HG03378 (cell line): ENCODE measurements at regions not wholly inside any gene's neighbourhood (a gene's known extent, or its start where the extent isn't known, plus 50 kb on each side); places are given as distances from the start of the nearest gene placed in this dataset.
A peak's percentile ranks its signal among the peaks of the same experiment; 100 is the strongest.
"Not testable (repeated sequence)": the region's sequence is repeated elsewhere in the genome, so short reads cannot be mapped to it uniquely, and the experiment has no call there.

Source experiments
- ATAC-seq: cut with Tn5 transposase; IDR thresholded peaks from one replicate; pipeline ENCODE4 v1.9.1; 2021; ENCODE audit warnings: mild to moderate bottlenecking, moderate library complexity; ENCODE audit not compliant: unreplicated experiment

DNA sequence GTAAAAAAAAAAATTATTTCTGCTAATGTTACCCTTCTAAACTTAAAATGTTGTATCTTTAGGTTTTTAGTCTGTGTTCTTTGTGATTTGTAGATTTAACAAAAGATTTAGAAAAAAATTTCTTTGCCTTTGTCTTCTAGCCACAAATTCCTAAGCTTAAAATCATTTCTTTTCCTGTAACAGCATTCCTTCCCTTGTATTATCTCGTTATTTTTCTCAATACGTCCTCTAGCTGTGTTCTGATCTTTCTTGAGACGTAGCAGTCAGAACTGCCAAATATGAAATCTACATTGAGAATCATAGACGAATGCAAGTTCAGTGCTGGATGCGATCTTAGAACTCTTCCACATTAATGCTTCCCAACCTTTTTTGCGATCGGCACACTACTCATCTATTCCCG, 283.1 kb downstream of the UTRN start:
- no peak for ATAC-seq

DNA sequence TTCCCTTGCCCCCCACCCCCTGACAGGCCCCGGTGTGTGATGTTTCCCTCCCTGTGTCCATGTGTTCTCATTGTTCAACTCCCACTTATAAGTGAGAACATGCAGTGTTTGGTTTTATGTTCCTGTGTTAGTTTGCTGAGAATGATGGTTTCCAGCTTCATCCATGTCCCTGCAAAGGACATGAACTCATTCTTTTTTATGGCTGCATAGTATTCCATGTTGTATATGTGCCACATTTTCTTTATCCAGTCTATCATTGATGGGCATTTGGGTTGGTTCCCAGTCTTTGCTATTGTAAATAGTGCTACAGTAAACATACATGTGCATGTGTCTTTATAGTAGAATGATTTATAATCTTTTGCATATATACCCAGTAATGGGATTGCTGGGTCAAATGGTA, 287.4 kb downstream of the UTRN start:
- not testable (repeated sequence) for ATAC-seq

DNA sequence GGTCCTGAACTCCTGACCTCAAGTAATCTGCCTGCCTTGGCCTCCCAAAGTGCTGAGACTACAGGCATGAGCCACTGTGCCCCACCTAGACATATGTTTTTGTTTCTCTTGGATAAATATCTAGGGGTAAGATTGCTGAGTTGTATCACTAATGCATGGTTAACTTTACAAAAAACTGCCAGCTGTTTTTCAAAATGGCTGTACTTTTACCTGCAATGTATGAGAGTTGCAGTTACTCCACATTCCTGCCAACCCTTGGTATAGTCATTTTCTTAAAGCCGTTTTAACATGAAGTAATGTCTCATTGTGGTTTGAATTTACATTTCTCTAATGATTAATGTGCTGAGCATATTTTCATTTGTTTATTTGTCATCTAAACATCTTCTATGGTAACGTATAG, 289.7 kb downstream of the UTRN start:
- ATAC-seq: no peak

DNA sequence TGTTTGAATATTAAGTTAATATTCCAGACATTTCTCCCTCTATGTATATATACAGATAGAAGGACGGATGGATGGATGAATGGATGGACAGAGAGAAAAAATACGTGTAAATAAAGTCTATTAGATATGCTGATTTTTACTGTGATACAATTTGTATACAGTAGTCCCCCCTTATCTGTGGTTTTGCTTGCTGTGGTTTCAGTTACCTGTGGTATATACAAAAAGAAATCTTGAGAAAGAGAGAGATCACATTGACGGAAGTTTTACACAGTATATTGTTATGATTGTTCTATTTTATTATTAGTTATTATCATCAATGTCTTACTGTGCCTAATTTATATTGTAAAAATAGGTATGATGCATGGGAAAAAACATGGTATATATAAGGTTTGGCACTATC, 290.2 kb downstream of the UTRN start:
- ATAC-seq: no peak

DNA sequence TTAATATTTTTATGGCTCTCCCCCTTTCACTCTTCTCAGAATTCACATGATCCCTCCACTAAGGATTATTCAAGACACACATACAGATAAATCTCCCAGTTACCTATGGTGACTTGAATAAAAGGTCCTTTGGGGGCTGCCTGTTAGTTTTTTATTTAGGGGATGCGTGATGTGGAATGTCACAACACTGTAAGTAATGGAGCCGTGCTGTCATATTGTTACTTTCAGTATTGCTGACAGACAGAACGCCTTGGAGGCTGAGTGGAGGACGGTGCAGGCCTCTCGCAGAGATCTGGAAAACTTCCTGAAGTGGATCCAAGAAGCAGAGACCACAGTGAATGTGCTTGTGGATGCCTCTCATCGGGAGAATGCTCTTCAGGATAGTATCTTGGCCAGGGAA, 291.7 kb downstream of the UTRN start:
- no peak for ATAC-seq

DNA sequence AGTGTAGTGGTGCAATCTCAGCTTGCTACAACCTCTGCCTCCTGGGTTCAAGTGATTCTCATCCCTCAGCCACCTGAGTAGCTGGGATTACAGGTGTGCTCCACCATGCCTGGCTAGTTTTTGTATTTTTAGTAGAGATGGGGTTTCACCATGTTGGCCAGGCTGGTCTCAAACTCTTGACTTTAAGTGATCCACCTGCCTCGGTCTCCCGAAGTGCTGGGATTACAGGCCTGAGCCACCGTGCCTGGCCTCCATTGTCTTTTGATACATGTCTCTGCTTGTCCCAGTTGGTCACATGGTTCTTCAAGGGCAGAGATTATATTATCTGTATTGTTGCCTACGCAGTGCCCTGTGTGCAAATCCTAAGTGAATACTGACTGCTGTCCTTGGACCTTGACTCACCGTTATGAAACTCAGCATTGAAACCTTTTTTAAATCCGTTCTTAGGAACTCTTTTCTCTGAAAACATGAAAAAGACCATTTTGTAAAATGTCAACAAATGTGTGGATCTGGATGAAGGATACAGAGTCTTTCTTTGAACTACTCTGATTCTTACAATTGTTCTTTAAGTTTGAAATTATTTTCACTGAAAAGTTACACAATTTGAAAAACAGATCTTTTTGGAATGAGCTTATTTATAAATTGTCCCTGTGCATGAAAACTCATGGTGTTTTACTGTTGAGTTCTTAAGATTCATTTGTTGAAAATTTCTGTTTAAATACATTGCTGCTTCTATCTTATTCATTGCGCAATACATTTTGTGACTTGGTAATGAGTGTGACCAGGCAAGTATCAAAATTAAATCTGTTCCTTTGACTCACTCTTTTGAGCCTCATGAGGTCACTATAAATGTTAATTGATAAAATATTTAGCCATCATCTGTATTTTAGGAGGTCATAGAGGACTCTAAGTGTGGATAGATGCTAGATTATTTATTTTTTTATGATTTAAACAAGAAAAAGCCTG, 293.5 kb downstream of the UTRN start:
- no peak for ATAC-seq

DNA sequence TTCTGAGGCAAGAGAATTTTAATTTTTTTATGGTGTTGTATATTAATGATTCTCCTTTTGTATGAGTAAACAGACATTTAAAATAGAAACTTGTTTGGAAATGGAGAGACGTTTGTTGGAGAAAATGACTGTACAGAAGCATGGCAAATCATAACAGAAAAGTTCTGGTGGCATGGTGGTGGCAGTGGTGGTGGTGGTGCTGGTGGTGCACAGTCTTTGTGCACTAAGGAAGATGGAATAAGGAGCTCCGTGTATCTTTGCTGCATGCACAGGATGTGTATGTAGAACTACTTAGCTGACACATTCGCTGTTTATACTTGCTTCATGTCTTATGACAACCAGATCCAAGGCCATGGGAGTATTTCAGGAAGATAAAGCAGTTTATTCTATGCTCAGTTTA, 294.9 kb downstream of the UTRN start:
- no peak for ATAC-seq

DNA sequence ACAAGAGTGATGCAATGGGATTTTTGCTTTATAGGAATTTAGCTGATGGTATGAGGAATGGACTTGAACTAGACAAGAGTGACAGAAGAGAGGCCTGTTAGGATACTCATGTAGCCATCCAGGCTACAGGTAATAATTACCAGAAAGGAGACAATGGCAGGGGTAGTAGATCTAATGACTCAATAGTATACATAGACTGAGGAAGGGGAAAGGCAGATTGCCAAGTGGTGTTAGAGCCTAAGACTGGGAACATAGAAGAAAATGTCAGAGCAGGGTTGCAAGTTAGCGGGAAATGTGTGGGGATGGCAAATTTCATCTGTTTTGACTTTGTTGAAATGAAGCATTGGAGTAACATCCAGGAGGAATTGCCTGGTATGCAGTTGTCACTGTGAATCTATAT, 295.6 kb downstream of the UTRN start:
- ATAC-seq: no peak

DNA sequence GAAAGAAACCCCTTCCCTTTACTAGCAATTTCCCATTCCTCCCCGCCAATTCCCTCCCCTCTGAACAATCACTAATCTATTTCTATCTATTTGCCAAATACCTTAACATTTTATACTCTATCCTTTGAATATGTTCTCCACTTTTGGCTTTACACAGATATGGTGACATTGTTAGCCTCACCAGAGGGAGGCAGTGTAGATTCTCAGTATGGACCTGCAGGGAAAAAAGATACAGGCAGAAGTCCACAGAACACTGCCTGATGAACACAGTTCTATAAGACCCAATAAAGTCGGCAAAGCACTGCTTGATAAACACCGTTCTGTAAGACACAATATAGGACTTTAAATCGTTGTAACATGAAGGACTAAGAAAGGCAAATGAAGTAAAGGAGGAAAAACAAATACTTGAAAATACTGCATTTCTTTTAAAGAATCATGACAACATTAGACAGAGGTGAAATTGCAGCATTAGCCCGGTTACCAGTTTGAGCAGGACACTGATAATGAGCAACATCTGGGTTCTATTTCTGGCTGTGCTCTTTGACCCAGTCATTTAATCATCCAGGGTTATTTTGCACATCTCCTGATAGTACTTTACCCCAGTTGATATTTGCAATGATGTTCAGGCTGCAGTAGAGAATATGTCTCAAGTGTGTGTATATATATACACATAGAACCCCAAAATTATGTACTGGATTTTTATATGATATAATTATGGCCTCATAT, 296.8 kb downstream of the UTRN start:
- no peak for ATAC-seq

DNA sequence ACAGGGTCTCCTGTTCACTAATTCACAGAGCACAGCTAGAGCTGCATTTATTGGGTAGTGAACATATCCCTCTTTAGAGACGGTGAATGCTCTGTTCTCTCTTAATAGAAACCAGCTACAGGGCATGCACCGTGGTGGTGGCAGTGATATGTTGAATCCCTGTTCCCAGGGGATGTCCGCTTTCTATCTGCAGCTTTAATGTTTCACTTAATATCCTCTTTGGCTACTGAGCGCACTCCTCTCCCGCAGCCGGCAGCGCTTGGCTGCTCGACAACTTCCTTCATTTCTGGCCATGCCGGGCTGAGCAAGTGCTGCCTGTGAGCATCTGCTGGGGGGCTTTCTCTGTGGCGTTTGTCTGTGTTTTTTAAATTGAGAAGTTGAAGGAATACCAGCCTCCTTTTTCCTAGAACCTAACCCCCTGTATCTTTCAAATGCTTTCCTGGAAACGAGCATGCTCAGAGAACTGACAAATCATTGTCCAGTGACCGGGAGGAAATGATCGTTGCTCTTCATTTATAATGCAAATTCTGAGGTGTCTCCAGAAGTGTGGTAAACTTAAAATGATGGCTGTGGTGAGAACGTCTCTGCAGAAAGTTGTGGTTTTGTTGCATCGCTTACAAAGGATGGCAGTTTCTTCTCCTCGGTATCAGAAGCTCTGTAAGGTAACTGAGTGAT, 297.9 kb downstream of the UTRN start:
- ATAC-seq: peak; percentile 92

DNA sequence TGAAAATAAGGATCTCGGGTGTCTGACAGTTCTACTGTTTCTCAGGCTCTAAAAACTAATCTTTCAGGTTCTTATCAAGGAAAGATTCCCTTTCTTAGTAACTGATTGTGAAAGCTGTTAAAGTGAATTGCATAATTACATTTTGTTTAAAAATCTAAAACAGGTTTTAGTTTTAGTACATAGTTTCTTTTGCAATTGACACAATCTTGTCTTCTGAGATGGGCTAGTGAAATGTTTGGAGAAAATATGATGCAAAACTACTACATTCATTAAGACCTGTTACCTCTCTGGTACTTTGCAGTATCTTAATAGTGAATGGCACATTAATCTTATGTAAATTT, 298.4 kb downstream of the UTRN start:
- ATAC-seq: no peak

DNA sequence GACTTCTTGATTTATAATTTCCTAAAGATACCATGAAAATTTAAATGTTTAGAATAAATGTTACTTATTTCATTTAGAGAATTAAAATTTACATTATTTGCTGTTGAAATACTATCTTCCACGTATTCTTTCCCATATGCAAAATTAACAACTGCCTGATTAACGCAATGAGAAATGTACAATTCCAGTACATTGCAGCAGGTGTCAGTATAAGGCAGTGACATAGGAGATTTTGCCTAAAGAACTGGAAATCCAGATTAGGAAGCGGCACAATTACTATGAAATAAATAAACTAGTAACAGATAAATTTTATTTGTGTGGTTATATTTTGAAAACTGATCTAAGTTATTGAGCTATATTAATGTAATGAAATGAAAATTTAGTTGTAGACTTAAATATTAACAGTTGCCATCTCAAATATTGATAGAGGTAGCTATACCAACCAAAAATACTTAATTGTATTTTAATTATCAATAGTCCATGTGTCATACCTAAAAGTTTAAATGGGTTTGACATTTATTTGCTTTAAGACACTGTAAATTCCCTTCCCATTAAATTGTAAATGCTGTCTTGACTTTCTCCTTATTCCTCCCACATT, 300.2 kb downstream of the UTRN start:
- no peak for ATAC-seq

DNA sequence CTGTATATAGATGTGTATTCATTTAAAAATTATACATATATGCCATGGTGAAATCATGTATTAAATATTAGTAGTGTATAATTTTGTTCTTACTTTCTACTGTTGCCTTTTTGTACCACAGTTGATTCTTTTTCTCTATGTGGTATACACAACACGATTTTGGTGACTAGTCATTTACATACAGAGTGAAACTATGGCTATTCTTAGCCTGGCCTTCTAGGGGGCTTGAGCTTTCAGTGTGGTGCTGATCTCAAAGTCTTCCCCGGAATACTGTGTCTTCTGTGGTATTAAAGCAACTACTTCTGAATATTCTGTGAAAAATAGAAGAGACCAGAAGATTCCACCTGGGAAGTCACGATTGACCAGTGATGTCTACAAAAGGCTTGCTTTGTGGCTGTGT, 301.9 kb downstream of the UTRN start:
- ATAC-seq: no peak

DNA sequence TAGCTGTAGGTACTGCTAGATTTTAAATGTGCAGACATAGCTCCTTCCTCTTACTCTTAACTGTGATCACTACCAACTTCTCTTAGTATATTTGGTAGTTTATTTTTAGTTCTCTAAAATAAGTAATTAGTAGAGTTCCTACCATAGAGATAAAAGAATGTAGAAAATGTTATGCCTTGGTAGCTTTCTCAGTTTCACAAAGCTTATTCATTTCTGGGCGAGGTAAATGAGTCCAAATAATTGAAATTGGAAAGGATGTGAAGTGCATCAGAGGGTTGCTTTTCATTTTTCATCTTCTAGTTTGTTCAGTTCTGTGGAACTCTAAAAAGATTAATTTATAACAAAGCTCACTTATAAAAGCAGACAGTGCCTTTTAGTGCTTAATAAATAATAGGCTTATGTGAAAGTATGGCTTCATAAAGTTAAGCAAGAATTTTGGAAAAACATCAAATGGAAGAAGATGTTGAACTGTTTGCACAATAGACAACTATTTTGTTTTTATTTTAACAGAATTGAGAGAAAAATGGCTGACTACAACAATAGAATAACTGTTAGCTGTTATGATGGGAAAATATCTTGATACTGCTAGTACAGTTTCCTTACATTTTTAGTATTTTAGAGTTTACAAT, 303.7 kb downstream of the UTRN start:
- ATAC-seq: peak; percentile 81

DNA sequence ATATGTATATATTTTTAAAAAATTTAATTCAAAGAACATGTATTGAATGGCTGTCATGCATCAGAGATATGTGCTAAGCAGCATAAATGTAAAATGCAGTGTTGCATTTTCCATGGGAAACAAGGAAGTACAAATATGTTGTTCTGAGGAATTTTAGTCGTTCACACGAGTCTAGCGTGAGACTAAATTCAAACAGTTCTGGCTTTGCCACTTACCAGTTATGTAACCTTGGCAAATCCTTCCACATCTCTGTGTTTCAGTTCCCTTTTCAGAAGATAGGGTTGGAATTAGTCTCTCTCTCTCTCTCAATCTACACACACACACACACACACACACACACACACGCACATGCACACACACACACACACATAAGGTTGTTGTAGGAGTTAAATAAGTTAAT, 305.4 kb downstream of the UTRN start:
- ATAC-seq: no peak

DNA sequence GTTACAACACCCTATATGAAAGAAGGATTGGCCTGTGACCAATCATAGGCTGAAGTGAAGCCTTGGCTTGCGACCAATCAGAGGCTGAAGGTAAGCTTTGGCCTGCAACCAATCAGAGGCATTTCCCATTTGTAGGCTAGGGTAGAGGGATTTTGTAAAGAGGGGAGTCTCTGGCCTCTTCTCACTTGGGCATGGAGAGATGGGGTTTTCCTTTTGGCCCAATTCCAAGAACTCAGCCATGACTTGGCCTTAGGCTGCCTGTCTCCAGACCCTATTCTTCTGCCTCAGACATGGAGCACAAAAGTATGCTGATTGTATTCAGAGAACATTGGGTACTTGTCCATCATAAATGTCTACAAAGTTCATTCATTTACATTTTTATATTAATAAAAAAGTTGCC, 308.3 kb downstream of the UTRN start:
- no peak for ATAC-seq

DNA sequence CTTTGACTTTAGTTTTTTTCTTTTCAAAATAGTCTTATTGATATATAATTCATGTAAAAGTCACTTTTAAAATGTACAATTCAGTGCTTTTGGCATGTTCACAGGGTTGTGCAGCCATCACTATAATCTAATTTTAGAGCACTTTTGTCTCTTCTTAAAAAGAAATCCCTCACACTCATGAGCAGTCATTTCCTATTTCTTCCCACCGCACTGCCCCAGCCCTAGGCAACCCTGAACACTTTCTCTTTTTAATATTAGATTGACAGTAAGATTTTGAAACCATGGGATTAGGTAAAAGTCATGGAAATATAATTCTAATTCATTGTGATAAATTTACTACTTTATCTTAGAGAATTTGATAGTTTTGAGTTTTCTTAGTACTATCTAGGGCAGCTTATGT, 309.4 kb downstream of the UTRN start:
- ATAC-seq: no peak

DNA sequence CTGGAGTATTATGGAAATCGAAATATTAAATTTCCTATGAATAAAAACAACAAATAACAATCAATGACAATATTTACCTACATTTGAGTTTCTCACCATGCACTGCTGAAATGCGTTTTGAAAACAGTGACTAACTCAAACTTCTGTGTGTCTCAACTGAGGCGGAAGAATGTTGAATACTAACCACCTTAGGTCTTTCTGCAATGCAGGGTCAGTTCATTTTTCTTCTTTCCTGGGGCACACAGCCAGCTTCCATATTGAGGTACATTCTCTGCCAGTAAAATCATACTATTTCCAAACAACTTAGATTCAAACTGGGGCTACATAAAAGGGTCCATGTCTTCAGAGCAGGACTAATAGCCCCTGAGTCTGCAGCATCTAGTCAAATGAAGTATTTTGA, 310.1 kb downstream of the UTRN start:
- ATAC-seq: no peak

DNA sequence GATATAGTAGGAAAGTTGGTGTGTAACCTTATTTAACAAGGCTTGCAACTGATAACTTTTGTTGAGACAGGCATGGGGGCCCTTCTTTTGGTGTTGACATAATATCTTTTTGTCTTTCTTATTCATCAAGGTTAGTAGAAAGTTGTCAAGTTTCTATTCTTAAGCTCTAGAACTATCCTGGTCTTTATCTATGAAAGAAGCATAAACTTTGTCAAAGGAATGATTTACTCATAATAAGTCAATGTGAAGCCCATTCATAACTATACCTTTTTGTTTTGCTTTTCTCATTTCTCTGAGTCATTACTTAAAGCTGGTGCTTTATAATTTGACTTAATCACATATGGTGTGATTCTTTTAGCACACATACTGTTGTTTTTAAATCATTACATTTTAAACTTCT, 312.4 kb downstream of the UTRN start:
- ATAC-seq: no peak

DNA sequence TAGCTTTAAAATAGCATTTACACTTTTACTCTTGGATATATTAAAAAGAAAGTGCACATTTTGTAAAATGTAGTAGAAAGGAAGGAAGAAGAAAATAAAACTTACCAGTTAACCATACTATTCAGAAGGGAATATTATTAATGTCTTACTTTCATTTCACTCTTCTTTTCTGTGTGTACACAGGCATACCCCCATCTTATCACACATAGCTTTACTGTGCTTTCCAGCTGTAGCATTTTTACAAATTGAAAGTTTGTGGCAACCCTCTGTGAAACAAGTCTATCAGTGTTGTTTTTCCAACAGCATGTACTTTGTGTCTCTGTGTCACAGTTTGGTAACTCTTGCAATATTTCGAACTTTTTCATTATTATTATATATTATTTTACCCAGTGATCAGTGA, 314.5 kb downstream of the UTRN start:
- no peak for ATAC-seq

DNA sequence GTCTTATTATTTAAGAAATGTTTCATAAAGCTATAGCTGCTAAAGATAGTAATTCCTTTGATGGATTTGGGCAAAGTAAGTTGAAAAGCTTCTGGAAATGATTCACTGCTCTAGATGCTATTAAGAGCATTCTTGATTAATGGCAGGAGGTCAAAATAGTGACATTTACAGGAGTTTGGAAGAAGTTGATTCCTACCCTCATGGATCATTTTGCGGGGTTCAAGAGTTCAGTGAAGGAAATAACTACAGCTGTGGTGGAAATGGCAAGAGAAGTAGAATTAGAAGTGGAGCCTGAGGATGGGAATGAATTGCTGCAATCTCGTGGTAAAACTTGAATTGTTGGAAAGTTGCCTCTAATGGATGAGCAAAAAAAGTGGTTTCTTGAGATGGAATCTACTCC, 316.1 kb downstream of the UTRN start:
- ATAC-seq: no peak
